Activated CD4-positive, alpha-beta T cell treated with anti-CD3 and anti-CD28 coated beads, Interleukin-2, amount 50 U/mL, for 48 hours (primary cell): ENCODE measurements at regions not wholly inside any gene's neighbourhood (a gene's known extent, or its start where the extent isn't known, plus 50 kb on each side); places are given as distances from the start of the nearest gene placed in this dataset.

Experiments used
- DNase-seq, 2 experiments: peaks; one replicate each; pipeline ENCODE4 v3.0.0-alpha.2; 2020

DNA sequence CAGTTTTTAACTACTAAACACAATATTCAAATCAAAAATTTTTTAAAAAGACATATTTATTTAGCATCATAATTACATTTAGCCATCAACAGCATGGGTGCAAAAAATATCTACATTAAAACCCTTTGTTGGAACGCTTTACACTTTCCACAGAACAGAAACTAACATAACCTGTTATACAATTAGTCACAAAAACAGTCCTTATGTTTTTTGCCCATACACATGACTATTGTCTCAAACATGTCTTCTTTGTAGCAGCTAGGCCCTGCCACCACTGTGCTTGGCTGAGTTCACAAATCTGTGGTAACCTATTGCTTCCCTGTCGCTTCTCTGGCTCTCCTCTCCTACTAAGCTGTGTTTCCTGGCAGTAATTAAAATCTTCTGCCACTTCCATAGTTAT, 1350.0 kb upstream of the ADGRL2 start:
- DNase-seq, result no peak

DNA sequence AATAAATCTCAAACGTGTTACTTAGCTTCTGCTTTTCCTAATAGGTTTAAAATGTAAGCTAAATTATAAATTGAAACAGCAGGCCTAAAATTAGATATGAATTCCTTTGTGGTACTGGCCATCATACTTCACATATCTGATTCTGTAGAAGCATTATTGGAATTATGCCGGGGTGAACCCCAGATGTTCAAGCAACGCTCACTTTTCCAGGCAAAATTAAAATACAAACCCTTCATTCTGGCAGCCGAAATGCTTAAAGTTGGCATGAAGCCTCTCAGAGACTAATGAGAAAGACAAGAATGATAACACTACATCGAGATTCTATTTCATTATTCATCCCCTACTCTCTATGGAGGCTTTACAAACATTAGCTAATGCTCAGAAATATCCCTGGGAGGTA, 1352.7 kb upstream of the ADGRL2 start:
- no peak for DNase-seq

DNA sequence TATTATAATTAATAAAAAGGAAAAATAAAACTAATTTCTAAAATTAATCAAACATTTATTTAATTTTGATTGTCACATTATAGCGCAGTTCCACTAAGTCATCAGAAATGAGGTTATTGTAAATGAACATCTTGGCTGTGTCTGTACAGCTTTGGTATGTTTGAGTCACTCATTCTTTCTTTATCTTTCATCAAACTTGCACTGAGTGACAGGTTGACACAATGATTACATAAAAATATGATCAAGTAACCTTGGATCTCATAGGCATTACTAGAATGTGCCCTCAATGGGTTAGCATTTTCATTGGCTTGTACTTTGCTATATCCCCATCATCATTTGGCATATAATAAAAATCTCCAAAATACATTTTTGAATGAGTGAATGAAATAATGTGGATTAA, 1353.2 kb upstream of the ADGRL2 start:
- DNase-seq, result no peak

DNA sequence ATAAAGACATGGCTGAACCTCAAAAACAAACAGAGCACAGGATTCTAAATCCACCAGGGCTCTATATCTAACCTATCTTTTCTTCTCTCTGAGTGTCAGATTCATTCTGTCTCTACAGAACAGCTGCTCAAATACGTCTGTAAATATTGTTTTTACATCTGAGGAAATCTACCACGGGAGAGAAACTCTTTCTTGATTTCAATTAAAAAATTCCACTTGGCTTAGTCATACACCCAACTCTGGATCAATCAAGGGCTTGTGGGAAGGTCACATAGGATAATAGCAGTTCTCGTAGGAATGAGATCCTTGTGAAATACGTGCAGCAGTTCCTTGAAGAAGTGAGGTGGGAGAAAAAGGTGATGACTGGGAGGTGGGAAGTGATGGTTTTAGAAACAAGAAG, 1355.7 kb upstream of the ADGRL2 start:
- DNase-seq, result no peak

DNA sequence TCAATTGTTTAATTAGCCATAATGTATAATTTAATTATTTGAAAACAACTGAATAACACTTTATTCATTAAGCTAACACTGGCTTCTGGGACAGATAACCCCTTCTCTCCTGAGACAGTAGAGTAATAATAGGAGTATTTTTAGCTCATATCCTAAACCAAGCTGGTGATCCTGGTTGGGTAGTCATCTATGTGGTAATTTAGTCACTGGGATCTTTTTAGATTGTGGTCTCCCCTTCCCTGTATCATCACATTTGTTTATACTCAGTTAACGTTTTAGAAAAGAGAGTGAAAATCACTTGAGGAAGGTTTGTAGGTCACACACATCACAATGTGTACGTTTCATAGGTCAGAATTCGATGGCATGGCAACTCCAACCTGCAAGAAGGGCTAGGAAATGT, 1356.6 kb upstream of the ADGRL2 start:
- DNase-seq, result no peak

DNA sequence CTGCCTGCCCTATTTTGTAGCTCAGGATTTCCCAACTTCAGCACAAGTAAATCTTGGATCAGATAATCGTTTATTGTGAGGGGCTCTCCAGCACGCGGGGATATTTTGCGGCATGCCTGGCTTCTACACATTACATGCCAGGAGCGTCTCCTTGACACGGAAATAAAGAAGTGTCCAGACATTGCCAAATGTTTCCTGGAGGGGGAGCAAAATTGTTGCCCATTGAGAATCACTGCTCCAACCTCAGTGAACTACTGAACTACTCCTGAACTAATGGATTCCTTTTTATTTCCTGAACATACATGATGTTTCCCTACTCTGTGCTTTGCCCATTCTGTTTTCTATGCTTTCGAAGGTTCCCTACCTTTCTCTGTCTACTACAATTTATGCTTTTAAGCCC, 1359.1 kb upstream of the ADGRL2 start:
- no peak for DNase-seq

DNA sequence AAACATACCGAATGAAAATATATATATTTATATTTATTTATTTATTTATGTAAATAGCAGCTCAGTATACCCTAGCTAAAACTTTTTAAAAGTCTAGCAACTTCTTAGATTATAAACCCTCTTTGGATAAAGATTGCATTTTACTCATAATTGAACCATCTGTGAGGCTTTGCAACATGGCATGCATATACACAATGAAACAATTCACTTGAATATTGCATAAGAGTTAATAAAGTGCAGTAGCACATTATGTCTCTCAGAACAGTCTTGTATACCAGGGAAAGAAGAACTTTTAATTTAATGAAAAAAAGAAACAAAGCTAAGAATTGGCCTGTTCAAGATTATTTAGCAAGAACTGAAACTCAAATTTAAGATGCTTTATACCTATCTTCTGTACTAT, 1363.9 kb upstream of the ADGRL2 start:
- no peak for DNase-seq

DNA sequence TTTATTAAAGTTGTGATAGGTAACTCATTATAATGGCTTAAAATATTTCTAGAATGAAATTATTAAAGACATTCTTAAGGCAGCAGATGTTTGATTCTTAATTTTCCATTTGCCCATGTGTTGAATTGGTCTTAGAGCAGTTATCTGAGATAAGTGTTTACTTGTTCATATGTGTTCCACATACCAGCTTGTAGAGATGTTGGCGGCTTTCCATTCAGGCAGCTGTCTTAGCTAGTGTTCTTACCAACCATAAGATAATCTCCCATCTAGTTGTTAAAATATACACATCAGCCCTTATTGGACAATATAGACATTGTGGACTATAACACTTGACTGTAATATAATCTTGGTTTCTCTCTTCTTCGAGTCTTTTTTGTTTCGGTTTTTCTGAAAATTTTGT, 1372.9 kb upstream of the ADGRL2 start:
- DNase-seq, result no peak

DNA sequence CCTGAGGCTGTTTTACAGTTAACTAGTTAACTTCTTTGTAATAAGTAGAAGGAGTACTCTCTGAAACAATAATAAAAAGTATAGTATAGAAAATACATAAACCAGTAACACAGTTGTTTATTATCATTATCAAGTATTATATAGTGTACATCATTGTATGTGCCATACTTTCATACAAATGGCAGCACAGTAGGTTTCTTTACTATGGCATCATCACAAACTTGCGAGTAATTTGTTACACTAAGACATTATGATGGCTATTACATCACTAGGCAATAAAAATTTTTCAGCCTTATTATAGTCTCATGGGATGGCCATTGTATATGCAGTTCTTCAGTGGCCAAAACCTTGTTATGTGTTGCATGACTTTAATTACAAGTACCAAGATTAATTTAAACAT, 1376.5 kb upstream of the ADGRL2 start:
- DNase-seq, result no peak

DNA sequence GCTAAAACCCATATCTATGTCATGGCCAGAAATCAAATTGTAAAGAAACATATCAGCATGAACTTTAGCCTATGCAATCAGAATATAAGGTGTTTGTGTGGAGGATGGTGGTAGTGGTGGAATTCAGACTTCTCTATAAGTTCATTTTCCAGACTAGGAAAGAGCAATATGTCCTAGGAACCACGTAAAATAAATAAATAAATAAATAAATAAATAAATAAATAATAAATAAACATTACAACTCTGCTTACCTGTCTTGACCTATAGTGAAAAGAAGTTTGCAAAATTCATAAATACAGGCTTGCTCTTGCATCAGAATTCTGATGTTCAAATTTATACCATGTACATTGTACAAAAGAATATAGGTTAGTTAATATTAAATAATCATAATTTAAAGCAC, 1382.6 kb upstream of the ADGRL2 start:
- no peak for DNase-seq

DNA sequence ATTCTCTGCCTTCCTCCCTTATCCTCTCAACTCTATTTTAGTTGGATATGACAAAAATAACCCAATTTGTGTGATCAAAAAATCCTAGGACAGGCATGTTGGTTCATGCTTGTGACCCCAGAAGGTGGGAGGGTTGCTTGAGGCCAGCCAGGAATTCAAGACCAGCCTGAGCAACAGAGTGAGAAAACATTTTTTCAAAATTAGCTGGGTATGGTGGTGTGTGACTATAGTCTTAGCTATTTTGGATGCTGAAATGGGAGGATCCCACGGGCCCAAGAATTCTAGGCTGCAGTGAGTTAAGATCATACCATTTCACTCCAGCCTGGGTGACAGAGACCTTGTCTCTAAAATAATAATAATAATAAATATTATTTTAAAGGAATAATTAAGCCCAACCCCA, 1383.1 kb upstream of the ADGRL2 start:
- no peak for DNase-seq

DNA sequence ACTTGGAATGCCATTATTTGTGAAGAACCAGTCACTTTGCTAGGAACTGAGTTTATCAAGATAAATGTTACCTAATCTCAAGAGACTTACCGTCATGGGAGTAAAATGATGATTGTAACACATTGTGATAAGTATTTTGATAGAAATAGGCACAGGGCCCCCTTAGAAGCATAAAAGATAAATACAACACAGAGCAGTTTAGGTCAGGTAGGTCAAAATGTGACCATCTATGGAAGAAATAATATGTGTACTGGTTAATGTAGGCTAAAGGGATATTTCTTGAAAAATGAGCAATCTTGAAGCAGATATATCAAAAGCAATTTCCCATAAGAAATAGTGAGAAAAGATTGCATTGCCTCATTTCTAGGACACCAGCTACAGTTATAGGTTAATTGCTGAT, 1386.8 kb upstream of the ADGRL2 start:
- no peak for DNase-seq

DNA sequence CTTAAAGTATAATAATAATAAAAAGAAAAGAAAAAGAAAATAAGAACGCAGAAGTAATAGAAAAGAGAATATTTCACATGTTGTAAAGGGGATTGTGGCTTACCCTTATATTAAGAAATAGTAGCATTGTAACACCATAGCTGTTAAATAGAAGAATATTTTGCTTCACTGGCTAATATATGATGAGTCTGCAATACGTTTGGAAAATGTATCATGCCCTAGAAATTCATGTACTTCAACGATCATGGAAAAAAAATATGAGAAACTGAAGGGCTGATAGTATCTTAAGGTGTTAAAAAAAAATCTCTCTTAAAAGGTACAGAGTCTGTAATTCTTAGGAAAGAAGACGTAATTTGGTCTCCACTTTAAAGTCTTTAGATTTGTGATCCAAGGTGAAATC, 1390.5 kb upstream of the ADGRL2 start:
- no peak for DNase-seq

DNA sequence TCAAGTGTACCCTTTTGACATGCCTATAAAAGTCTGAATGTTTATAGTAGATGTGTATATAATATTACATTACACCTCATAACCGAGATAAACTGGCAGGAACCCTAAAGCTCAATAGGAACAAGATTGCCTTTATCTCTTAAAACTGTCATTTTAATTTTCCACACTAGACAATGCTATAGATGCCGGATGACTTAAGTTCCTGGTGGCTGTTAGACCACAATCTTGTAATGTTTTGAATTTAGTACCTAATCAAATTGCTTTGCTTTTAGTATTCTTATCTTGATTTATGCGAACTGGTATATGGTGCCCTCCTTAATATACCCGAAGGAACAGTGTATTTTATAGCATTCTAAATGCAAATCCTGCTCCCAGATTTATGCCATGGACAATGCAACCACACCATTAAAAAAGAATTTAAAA, 1397.0 kb upstream of the ADGRL4 start:
- DNase-seq, result no peak

DNA sequence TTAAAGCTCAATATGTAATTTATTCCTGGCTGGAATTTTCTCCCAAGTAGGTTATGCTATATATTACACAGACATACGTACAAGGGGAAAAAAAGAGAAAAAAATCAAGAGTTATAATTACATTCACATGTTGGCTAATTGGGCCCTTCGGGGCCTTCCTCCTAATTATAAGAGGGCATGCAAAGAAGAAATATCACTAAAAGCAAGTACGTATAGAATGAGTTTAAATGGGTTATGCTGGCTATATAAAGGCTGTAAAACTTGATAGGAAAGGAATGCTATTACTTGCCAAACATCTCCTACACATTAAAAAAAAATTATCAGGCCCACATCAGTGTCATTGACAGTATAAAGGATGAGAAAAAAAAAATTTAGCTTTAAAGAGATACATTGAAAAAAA, 1396.1 kb upstream of the ADGRL4 start:
- no peak for DNase-seq

DNA sequence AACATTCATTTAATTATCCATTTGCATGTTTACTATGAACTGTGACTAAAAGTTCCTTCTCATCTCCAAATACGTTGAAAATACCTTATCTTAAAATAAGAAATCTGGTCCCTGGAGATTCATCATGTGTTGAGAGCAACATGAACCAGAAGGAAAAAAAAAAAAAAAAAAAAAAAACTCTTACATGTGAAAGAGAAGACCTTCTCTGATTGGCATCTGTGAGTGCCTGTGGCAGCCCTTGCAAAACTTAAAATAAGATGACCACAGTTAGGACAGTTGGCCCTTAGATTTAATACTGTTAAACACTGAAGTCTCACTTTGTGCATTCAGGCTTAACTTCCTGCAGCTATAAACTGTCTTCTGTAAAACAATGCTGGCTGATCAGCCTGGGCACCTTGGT, 1395.2 kb upstream of the ADGRL4 start:
- DNase-seq, result no peak

DNA sequence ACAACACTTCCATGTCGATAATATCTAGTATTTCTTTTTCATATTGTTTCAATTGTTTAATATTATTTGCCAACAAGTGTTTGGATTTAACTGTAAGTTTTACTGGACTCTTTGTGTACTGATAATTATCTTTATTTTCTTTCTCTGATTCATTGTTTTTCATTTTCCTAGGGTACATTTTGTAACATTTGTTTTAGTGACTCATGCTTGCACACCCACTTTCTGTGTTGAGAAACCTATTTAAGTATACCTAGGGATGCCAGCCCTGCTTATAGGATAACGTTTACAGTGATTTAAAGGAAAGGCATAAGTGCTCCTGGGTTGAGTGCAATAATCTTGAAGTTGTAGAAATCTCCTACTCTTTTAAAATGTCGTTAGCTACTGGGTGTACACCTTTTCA, 1386.0 kb upstream of the ADGRL4 start:
- DNase-seq, result no peak

DNA sequence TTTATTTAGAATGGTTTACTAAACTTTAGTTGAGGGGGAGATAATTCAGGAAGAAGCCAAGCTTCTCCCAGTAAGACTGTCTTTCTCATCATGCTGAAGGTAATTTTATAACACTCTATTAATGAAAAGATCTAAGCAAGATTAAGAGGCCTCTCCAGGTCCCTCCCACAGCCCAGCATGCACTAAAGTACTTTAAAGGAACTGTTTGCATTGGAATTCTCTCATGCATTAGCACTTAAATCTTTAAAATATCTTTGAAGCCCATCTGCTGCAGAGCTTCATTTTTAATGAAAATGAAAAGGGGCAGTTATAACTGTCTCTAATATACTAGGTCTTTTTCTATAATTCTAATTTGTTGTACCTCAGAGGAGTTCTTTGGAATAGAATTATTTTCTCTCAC, 1379.1 kb upstream of the ADGRL4 start:
- DNase-seq, result no peak

DNA sequence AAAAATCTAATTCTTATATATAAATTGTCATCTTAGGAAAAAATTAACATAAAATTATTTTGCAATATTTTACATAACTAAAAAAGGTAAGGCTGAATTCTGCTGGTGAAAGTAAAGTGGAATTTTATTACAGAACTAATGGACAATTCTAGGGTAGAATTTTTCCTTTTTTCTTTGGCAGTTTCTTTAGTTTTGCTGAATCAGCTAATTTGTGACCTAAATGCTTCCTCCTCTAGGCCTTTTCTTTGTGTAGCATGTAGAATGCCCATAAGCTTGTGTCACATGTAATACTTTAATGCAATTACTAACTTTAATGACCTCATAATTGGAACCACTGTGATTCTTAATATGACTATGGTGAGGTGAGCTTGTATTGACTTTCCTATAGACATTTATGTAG, 1378.4 kb upstream of the ADGRL4 start:
- DNase-seq, result no peak

DNA sequence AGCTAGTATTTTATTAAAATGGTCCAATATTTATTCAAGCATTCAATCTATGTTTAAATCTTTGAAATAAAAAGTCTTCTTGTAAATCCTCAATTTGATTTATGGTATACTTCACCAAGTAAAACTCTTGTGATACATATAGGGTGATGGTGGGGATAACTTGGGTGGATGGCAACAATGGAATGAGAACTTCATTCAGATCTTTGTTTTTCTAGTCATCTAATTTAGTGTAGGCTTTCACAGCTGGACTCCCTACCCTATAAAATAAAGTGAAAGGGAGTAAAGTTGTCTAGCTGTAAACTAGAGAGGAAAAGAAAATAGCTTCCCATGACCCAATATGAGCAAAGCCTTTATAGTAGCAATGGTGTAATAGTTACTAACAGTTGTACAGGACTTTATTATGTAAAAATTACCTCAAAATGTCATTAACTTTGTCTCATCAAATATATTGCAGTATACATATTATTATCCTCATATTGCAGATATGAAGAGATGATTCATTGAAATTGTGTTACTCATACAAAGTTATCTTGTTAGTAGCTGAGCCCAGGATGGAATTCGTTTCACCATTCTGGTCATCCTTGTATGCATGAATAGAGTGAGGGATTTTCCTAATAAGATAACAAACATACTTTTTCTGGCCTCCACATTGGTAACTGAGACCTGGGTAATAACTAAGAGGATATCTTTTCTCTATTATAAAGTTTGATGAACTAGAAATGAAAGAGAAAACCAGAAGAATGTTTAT, 1377.7 kb upstream of the ADGRL4 start:
- DNase-seq, result no peak

DNA sequence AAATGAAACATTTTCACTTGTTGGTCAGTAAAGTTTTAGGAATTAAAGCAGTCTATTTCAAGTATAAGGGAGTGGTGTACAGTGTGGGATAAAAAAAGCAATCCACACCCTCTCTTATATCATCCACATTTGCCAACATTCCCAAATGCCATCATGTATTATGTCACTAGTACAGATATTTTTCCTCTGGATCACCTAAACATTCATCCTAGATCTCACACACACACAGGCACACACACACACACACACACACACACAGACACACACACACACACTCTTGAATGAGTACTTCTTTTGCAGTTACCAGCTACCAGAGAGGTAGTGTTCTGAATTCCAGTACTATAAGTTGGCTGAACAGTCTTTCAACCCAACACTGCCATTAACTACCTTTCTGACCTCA, 1369.1 kb upstream of the ADGRL4 start:
- DNase-seq, result no peak

DNA sequence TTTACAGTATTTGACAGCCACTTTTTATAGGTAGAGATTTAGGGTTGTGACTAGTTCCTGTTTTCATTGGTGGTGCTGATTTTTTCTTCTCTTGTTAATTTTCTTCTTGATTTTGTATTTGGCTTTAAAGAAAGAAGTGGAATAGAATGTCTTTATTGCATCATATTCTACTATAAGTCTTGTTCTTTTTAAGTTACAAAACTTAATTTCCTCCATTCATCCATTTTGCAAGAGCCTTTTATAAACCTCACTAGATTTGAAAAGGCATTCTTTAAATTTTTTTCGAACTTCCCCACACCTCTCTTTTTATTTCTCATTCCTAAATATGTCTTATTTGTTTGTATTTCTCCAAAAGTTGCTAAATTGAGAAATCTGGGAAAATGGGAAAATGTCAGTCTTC, 1368.6 kb upstream of the ADGRL4 start:
- no peak for DNase-seq

DNA sequence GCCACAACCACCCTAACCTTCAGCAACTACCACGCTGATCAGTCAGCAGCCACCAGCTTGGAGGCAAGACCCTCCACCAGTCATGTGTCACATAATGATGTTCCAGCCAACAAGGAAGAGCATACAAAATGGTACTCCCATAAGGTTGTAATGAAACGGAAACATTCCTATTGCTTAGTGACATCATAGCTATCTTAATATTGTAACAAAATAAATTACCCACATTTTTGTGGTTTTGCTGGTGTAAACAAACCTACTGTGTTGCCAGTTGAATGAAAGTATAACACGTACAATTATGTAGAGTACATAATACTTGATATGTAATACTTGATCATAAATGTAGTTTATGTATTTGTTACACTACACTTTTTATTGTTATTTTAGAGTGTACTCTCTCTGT, 1363.2 kb upstream of the ADGRL4 start:
- DNase-seq, result no peak

DNA sequence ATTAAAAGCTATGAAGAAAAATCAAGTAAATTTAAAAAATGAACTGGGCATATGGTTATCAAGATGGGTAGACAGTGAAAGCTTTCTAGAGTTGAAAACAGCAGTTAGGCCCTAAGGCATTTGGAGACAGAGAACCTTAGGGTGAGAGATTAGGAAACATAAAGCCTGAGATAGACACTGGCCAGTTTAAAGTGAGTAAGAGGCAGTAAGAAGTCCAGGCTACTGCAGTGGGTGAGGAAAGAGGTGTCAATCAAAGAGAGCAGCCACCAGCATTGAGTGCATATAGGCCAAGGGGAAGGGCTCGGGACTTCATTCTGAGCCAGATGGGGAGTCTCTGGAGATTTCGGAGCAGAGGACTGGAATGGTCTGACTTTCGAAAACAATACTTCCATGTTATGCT, 1360.5 kb upstream of the ADGRL4 start:
- DNase-seq, result no peak

DNA sequence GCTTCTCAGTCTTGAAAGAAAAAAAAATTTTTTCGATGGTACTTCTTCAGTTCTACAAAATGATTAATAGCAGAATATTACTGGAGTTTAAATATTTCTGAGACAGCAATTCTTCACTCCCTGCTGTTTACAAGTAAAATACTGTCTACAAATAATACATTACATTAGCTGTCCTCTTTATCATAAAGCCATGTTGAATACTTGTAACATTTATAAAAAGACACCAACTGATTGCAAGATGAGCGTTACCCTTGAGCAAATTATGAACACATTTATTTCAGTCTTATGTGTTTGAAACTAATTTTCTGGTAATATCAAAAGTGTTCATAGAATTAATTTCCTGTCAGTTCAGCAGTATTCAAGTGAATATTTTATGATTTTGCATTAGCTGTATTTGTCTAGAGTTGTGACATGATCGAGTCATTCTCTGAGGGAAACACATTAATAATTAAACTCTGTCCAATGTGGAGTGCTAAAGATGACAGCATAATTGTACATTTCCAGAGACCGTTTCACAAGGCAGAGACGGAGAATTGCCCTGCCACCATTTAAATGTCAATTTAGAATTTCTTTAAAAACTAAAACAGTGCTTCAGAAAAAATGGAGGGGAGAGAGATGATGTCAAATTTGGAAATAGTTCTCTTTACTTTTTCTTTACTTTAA, 1359.0 kb upstream of the ADGRL4 start:
- DNase-seq, result no peak
